ENCODE measurements at regions not wholly inside any gene's neighbourhood (a gene's known extent, or its start where the extent isn't known, plus 50 kb on each side); places are given as distances from the start of the nearest gene placed in this dataset.
"Not testable (repeated sequence)": the region's sequence is repeated elsewhere in the genome, so short reads cannot be mapped to it uniquely, and the experiment has no call there.

DNA sequence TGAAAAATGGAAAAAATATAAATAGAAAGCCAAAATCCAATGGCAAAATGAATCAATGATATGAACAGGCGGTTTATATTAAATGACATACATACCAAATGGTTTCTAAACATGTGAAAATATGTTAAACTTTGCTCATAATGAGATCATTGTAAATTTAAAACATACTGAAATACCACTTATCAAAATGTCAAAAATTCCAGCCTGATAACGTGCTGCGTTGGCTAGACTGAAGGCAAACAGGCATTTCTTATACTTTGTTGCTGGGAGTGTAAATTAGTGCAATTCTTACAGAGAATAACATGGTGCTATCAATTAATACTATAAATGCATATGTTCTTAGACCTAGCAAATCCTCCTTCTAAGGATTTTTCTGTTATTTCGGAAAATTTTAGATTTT lies 225.8 kb upstream of the FAM3C start:
- H3K4me3 ChIP-seq (ENCODE audit: low read depth, low read length), result no peak overlapping the region
- TF ChIP-seq, protein P1, sequence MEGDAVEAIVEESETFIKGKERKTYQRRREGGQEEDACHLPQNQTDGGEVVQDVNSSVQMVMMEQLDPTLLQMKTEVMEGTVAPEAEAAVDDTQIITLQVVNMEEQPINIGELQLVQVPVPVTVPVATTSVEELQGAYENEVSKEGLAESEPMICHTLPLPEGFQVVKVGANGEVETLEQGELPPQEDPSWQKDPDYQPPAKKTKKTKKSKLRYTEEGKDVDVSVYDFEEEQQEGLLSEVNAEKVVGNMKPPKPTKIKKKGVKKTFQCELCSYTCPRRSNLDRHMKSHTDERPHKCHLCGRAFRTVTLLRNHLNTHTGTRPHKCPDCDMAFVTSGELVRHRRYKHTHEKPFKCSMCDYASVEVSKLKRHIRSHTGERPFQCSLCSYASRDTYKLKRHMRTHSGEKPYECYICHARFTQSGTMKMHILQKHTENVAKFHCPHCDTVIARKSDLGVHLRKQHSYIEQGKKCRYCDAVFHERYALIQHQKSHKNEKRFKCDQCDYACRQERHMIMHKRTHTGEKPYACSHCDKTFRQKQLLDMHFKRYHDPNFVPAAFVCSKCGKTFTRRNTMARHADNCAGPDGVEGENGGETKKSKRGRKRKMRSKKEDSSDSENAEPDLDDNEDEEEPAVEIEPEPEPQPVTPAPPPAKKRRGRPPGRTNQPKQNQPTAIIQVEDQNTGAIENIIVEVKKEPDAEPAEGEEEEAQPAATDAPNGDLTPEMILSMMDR (IDR thresholded peaks at IDR 0.05; ENCODE audit: borderline replicate concordance, insufficient read depth, low read depth, low read length), result no peak

DNA sequence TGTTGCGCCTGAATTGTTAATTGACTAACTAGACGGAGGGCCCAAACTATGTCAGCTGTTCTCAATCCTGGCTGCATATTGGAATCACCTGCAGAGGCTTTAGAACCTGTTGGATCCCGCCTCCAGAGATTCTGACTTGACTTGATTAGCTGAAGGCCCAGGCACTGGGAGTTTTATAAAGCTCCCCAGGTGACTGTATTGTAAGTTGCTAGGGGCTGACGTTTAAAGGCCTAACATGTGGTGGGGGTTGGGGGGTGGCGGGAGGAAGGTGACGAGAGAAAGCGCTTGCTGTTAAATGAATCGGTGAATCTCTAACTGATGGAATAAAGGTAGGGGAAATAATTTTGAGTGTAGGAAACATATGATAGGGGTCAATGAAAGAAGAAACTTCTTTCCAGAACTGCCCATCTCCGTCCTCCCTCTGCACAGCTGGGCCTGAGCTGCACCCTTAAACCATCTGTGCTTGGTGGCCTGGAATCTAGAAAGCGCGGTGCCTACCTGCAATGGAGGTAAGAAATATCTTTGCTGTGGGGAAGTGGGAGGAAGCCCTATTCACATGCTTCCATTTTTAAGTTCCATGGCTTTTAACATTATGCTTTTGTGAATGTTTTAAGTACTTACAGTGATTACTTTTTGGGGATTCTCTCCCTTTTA lies 225.0 kb upstream of the FAM3C start:
- no peak overlapping the region for H3K4me3 ChIP-seq (ENCODE audit: low read depth, low read length)
- TF ChIP-seq, protein P1 (IDR thresholded peaks at IDR 0.05; ENCODE audit: borderline replicate concordance, insufficient read depth, low read depth, low read length), result no peak

DNA sequence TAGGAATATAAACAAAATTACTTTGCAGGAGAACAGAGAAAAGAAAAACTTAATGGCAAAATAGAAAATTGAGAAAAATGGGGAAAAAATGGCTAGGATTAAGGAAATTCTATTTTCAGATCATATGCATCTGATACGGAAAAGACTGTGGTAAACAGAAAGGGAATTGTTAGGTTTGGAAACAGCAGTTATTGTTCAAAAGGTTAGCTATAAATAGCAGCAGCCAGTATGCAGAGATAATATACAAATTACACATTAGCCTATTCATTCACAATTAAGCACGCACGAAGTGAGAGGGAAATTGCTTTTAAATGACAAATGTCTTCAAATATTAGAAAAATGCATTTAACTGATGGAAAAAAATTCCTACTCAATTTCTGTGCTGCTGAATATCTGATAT lies 224.1 kb upstream of the FAM3C start:
- TF ChIP-seq, protein P1 (IDR thresholded peaks at IDR 0.05; ENCODE audit: borderline replicate concordance, insufficient read depth, low read depth, low read length), result no peak
- no peak overlapping the region for H3K4me3 ChIP-seq (ENCODE audit: low read depth, low read length)

DNA sequence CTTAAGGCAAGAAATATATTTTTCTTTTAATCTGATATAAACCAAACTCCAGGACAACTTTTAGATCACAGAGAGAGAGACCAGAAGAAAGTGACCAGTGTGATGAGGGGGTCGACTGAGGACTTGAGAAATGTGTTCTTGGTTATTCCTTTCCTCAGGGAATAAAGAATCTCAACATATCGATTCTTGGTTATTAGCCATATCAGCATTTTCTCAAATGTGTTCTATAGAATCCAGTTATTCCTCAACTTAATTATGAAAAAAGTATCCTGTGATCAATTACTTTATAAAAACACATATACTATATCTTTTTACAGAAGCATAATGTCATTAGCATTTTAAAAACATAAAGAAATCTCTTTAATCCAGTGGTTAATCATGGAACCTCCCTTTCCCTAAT lies 222.1 kb upstream of the FAM3C start:
- TF ChIP-seq, protein P1 (IDR thresholded peaks at IDR 0.05; ENCODE audit: borderline replicate concordance, insufficient read depth, low read depth, low read length), result no peak

DNA sequence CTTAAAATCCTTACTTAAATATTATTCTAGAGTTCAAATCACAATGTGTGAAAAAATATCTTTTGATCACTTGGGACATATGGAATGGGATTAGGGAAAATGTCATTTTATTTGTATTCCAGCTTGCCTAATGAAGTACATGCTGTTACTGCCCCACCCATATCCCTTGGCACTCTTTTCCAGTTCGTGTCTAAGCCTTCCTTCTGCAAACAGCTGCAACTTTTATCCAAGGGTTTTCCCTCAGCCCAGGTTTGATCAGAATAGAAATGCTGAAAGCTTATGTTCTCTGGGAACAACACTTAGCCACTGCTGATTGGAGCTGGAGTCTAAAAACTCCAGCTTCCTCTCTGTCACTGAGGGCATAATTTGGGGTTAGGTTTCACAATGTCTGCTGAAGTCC lies 214.1 kb upstream of the FAM3C start:
- H3K4me3 ChIP-seq (ENCODE audit: low read depth, low read length), result no peak overlapping the region
- TF ChIP-seq, protein P1 (IDR thresholded peaks at IDR 0.05; ENCODE audit: borderline replicate concordance, insufficient read depth, low read depth, low read length), result no peak

More for the DNA sequence above, 222.1 kb upstream of the FAM3C start:
- no peak overlapping the region for H3K4me3 ChIP-seq (ENCODE audit: low read depth, low read length)

DNA sequence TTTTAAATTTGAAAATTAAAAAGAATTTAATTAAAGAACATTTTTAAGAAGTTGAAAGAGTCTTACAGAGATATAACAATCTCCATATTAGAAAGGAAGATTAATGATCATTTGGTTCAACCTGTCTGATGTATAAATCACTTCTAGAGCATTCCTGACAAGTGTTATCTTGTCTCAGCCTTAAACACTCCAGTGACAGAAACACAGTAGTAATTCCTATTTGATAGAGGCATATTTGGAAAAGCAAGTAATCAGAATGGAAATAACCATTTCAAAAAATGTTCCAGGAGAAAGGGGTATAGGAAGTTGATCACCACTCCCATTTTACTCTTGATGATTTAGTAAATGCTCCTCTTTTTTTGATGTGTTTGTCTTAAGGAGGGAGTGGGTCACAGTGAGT lies 213.1 kb upstream of the FAM3C start:
- no peak overlapping the region for H3K4me3 ChIP-seq (ENCODE audit: low read depth, low read length)
- TF ChIP-seq, protein P1 (IDR thresholded peaks at IDR 0.05; ENCODE audit: borderline replicate concordance, insufficient read depth, low read depth, low read length), result no peak

DNA sequence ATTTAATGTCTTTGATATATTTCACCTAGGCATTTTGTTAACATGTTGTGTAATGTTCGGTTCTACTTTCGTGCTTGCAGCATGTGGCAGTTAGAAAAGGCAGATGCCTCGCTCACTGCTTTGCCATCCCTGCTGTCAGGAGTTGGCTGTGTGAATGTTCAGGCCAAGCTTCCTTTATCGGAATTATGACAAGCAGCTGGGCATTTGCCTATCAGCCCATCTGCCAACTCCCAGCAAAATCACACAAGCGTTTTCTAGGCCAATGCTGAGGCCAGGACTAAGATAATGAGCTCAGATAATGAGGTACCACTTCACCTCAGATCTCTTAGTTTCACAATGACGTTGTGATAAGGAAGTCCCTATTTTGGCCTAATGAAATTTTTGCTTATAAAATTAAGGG lies 212.7 kb upstream of the FAM3C start:
- TF ChIP-seq, protein P1 (IDR thresholded peaks at IDR 0.05; ENCODE audit: borderline replicate concordance, insufficient read depth, low read depth, low read length), result no peak

DNA sequence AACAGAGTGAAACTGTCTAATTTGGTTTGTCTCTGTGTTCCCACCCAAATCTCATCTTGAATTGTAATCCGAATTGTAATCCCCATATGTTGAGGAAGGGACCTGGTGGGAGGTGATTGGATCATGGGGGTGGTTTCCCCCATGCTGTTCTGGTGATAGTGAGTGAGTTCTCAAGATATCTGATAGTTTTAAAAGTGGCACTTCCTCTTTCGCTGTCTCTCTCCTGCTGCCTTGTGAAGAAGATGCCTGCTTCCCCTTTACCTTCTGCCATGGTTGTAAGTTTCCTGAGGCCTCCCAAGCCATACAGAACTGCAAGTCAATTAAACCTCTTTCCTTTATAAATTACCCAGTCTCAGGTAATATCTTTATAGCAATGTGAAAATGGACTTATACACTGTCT lies 212.1 kb upstream of the FAM3C start:
- not testable (repeated sequence) for H3K4me3 ChIP-seq (ENCODE audit: low read depth, low read length)

More for the DNA sequence above, 212.7 kb upstream of the FAM3C start:
- no peak overlapping the region for H3K4me3 ChIP-seq (ENCODE audit: low read depth, low read length)
